ENCODE measurements at regions not wholly inside any gene's neighbourhood (a gene's known extent, or its start where the extent isn't known, plus 50 kb on each side); places are given as distances from the start of the nearest gene placed in this dataset.

GRCh38 chr12:85448031-85448430, 168.0 kb downstream of the ALX1 start:
- H3K27ac ChIP-seq = no peak overlapping the region
- no peaks in the 10 kb centered on the region for H3K9me2 ChIP-seq (ENCODE audit: insufficient read depth)
- H3K36me3 ChIP-seq (ENCODE audit: low read depth) = no peaks in the 10 kb centered on the region
- H3F3A ChIP-seq (ENCODE audit: insufficient read depth, low read depth) = no peaks in the 10 kb centered on the region
- TF ChIP-seq EZH2 (IDR thresholded peaks at IDR 0.05; ENCODE audit: low read depth) (no peak), CTCF (conservative IDR thresholded peaks at IDR 0.05) (no peak)
- no peaks in the 10 kb centered on the region for H3K79me2 ChIP-seq (ENCODE audit: low read depth)
- no peak overlapping the region for H3K4me3 ChIP-seq
- H3K4me1 ChIP-seq (replicated peaks; ENCODE audit: insufficient read depth) = no peaks in the 10 kb centered on the region
- no peaks in the 10 kb centered on the region for H3K27me3 ChIP-seq (ENCODE audit: insufficient read depth, low read depth)
- ChIA-PET CTCF (interaction anchor here (0.6 to 1.0 kb wide), 2 partner anchors 17 to 292 kb away, joined by 3 to 5 read pairs; no protein-coding TSS in a partner anchor), POLR2A (ENCODE audit: unreplicated experiment) (interaction anchor here (0.7 kb wide), 1 partner anchor 128 kb away, joined by 3 read pairs; no protein-coding TSS in a partner anchor)
- DNase-seq = no peak
- H4K20me1 ChIP-seq (ENCODE audit: insufficient read depth) = no peaks in the 10 kb centered on the region
- no peak overlapping the region for H3K4me2 ChIP-seq
- H2AFZ ChIP-seq = no peak overlapping the region
- H3K9me3 ChIP-seq (ENCODE audit: insufficient read depth, low read depth) = no peaks in the 10 kb centered on the region
- BruUV-seq (replicated peaks) = no TSS peak
- intact Hi-C loops (cut with micrococcal nuclease; ENCODE audit: unreplicated experiment) = loop anchor here (1.0 to 5.0 kb wide), 4 partner anchors 137 to 576 kb away; no protein-coding TSS in a partner anchor

GRCh38 chr12:85448548-85449139, 168.6 kb downstream of the ALX1 start:
- CTCF ChIA-PET = interaction anchor here (0.6 to 1.0 kb wide), 3 partner anchors 16 to 572 kb away, joined by 3 to 5 read pairs (median 3); no protein-coding TSS in a partner anchor
- intact Hi-C loops (cut with micrococcal nuclease; ENCODE audit: unreplicated experiment) = loop anchor here (1.0 to 5.0 kb wide), 4 partner anchors 138 to 576 kb away; no protein-coding TSS in a partner anchor
- no peak for DNase-seq

GRCh38 chr12:85457016-85457415, 177.0 kb downstream of the ALX1 start:
- no peak overlapping the region for H2AFZ ChIP-seq
- no peaks in the 10 kb centered on the region for H3K9me2 ChIP-seq (ENCODE audit: insufficient read depth)
- no peaks in the 10 kb centered on the region for H3K4me1 ChIP-seq (replicated peaks; ENCODE audit: insufficient read depth)
- ChIA-PET POLR2A (ENCODE audit: unreplicated experiment) (no interaction called here), CTCF (no interaction called here)
- no peaks in the 10 kb centered on the region for H4K20me1 ChIP-seq (ENCODE audit: insufficient read depth)
- no peak overlapping the region for H3K4me3 ChIP-seq
- no peaks in the 10 kb centered on the region for H3K79me2 ChIP-seq (ENCODE audit: low read depth)
- intact Hi-C loops (cut with micrococcal nuclease; ENCODE audit: unreplicated experiment) = no loop called here
- H3K36me3 ChIP-seq (ENCODE audit: low read depth) = no peaks in the 10 kb centered on the region
- no peaks in the 10 kb centered on the region for H3K27me3 ChIP-seq (ENCODE audit: insufficient read depth, low read depth)
- no peak for TF ChIP-seq EZH2 (IDR thresholded peaks at IDR 0.05; ENCODE audit: low read depth)
- no peaks in the 10 kb centered on the region for H3F3A ChIP-seq (ENCODE audit: insufficient read depth, low read depth)
- no peak overlapping the region for H3K27ac ChIP-seq
- no TSS peak for BruUV-seq (replicated peaks)
- H3K4me2 ChIP-seq = no peak overlapping the region
- no peak for DNase-seq
- no peaks in the 10 kb centered on the region for H3K9me3 ChIP-seq (ENCODE audit: insufficient read depth, low read depth)

More at GRCh38 chr12:85448548-85449139, 168.6 kb downstream of the ALX1 start:
- H4K20me1 ChIP-seq (ENCODE audit: insufficient read depth) = no peaks in the 10 kb centered on the region
- H2AFZ ChIP-seq = no peak overlapping the region
- no peak overlapping the region for H3K27ac ChIP-seq
- no peaks in the 10 kb centered on the region for H3K79me2 ChIP-seq (ENCODE audit: low read depth)
- no peaks in the 10 kb centered on the region for H3K9me2 ChIP-seq (ENCODE audit: insufficient read depth)
- H3K36me3 ChIP-seq (ENCODE audit: low read depth) = no peaks in the 10 kb centered on the region
- TF ChIP-seq CTCF (conservative IDR thresholded peaks at IDR 0.05) (peak; percentile 64), EZH2 (IDR thresholded peaks at IDR 0.05; ENCODE audit: low read depth) (no peak)
- H3K27me3 ChIP-seq (ENCODE audit: insufficient read depth, low read depth) = no peaks in the 10 kb centered on the region
- no TSS peak for BruUV-seq (replicated peaks)
- no peak overlapping the region for H3K4me2 ChIP-seq
- no peak overlapping the region for H3K4me3 ChIP-seq
- H3F3A ChIP-seq (ENCODE audit: insufficient read depth, low read depth) = no peaks in the 10 kb centered on the region
- H3K9me3 ChIP-seq (ENCODE audit: insufficient read depth, low read depth) = no peaks in the 10 kb centered on the region
- H3K4me1 ChIP-seq (replicated peaks; ENCODE audit: insufficient read depth) = no peaks in the 10 kb centered on the region
- POLR2A ChIA-PET (ENCODE audit: unreplicated experiment) = interaction anchor here (0.7 kb wide), 1 partner anchor 127 kb away, joined by 3 read pairs; no protein-coding TSS in a partner anchor

All from PC-9 (cell line).